CD4-positive, alpha-beta T cell (primary cell): ENCODE measurements at regions not wholly inside any gene's neighbourhood (a gene's known extent, or its start where the extent isn't known, plus 50 kb on each side); places are given as distances from the start of the nearest gene placed in this dataset.
"Not testable (repeated sequence)": the region's sequence is repeated elsewhere in the genome, so short reads cannot be mapped to it uniquely, and the experiment has no call there.

Source experiments
- ATAC-seq: fragments of 200-7000 bp; cut with Tn5 transposase; one replicate; pipeline ENCODE4 v1.10.0; 2022; ENCODE audit warnings: mild to moderate bottlenecking; ENCODE audit not compliant: poor library complexity
- CTCF ChIA-PET: fragments of 350-600 bp; sonication (Branson Sonifier 250); formaldehyde crosslinking; loops from one replicate; lab custom pipeline; 2021; ENCODE audit warnings: antibody characterized with exemption, inconsistent platforms; lab: Charles Lee
- POLR2A ChIA-PET: fragments of 350-600 bp; sonication (Branson Sonifier 250); formaldehyde crosslinking; loops from one replicate; lab custom pipeline; 2021; ENCODE audit warnings: antibody characterized with exemption, inconsistent platforms; lab: Charles Lee
- DNase-seq, 14 experiments: peaks; one replicate each; pipeline ENCODE4 v3.0.0-alpha.2; 2013 to 2020; ENCODE audit warnings: mixed read lengths in 2 of 14
- H3K27ac ChIP-seq, 2 donors: one replicate each; pipeline versions ENCODE4 v1.5.1 to v1.7.0; 2013; ENCODE audit warnings: low read length in 2 of 2, low read depth in 1 of 2, mild to moderate bottlenecking in 1 of 2
- H3K27me3 ChIP-seq, 2 experiments: 1 replicate in 1 of 2; 2 replicates in 1 of 2; pipeline versions ENCODE4 v1.6.1 to v1.7.0; 2013; ENCODE audit warnings: low read length in 2 of 2, control low read depth in 1 of 2, mild to moderate bottlenecking in 1 of 2, moderate library complexity in 1 of 2; ENCODE audit not compliant: insufficient read depth in 2 of 2, control insufficient read depth in 1 of 2
- H3K36me3 ChIP-seq: one replicate; pipeline ENCODE4 v1.6.1; 2013; ENCODE audit warnings: low read length, control low read depth; ENCODE audit not compliant: insufficient read depth
- H3K4me1 ChIP-seq: one replicate; pipeline ENCODE4 v1.6.1; 2013; ENCODE audit warnings: low read length, control low read depth; ENCODE audit not compliant: insufficient read depth
- H3K4me3 ChIP-seq: one replicate; pipeline ENCODE4 v1.5.1; 2013; ENCODE audit warnings: mild to moderate bottlenecking, low read length, moderate library complexity
- H3K9me3 ChIP-seq, 2 experiments: 1 replicate in 1 of 2; 2 replicates in 1 of 2; pipeline versions ENCODE4 v1.6.1 to v1.7.0; 2013; ENCODE audit warnings: low read length in 2 of 2, mild to moderate bottlenecking in 2 of 2, control low read depth in 1 of 2, moderate library complexity in 1 of 2; ENCODE audit not compliant: control insufficient read depth in 1 of 2, insufficient read depth in 1 of 2
- H3K27ac Mint-ChIP-seq: one replicate; pipeline ENCODE4 v1.8.0; 2020; ENCODE audit warnings: mixed read lengths
- H3K27me3 Mint-ChIP-seq: one replicate; pipeline ENCODE4 v1.8.0; 2021; ENCODE audit warnings: mixed read lengths
- H3K36me3 Mint-ChIP-seq: one replicate; pipeline ENCODE4 v1.8.0; 2021; ENCODE audit warnings: low read depth, mixed read lengths
- H3K4me1 Mint-ChIP-seq: one replicate; pipeline ENCODE4 v1.8.0; 2021; ENCODE audit warnings: low read depth, mixed read lengths
- H3K4me3 Mint-ChIP-seq: one replicate; pipeline ENCODE4 v1.8.0; 2020; ENCODE audit warnings: mild to moderate bottlenecking, mixed read lengths
- H3K9me3 Mint-ChIP-seq: one replicate; pipeline ENCODE4 v1.8.0; 2020; ENCODE audit warnings: mixed read lengths
- CTCF ChIP-seq: fragments of 200-600 bp; IDR thresholded peaks from one replicate; pipeline ENCODE4 v1.8.0; 2022; ENCODE audit warnings: antibody characterized with exemption, mild to moderate bottlenecking
- intact Hi-C, 2 experiments: fragments of 100-400 bp; cut with DNase I in 1 of 2; cut with micrococcal nuclease in 1 of 2; formaldehyde crosslinking; loops; one replicate each; pipeline versions ENCODE4 v1.15.1 to v1.9.0; 2023 to 2025; cut with DNase I, micrococcal nuclease

GRCh38 chr5:82534986-82535385, 256.8 kb upstream of the RPS23 start:
- H3K27ac ChIP-seq, result no peak overlapping the region
- H3K36me3 ChIP-seq, result no peaks in the 10 kb centered on the region
- no peaks in the 10 kb centered on the region for H3K9me3 Mint-ChIP-seq
- H3K27ac Mint-ChIP-seq, result no peak overlapping the region
- no peak for DNase-seq
- peaks cover 2 to 6% of the 10 kb centered on the region in 2 experiments for H3K9me3 ChIP-seq
- H3K4me3 ChIP-seq, result no peak overlapping the region
- intact Hi-C loops, result no loop called here
- no peak for ATAC-seq
- H3K4me3 Mint-ChIP-seq, result no peak overlapping the region
- no peaks in the 10 kb centered on the region for H3K27me3 Mint-ChIP-seq
- POLR2A ChIA-PET, result no interaction called here
- H3K36me3 Mint-ChIP-seq, result no peaks in the 10 kb centered on the region
- no peak for TF ChIP-seq CTCF
- CTCF ChIA-PET, result no interaction called here
- no peaks in the 10 kb centered on the region for H3K4me1 ChIP-seq
- no peaks in the 10 kb centered on the region for H3K27me3 ChIP-seq
- H3K4me1 Mint-ChIP-seq, result no peaks in the 10 kb centered on the region

- H3K27ac ChIP-seq, H3K9me3 Mint-ChIP-seq, DNase-seq, H3K4me1 ChIP-seq, H3K9me3 ChIP-seq, H3K27me3 ChIP-seq, H3K27ac Mint-ChIP-seq, H3K4me1 Mint-ChIP-seq, H3K4me3 ChIP-seq, H3K27me3 Mint-ChIP-seq, H3K36me3 ChIP-seq, POLR2A ChIA-PET, H3K36me3 Mint-ChIP-seq, intact Hi-C loops, H3K4me3 Mint-ChIP-seq, ATAC-seq, CTCF ChIA-PET: not testable (repeated sequence)
Observed at GRCh38 chr5:82532075-82532474, 253.9 kb upstream of the RPS23 start.

GRCh38 chr5:82526540-82526939, 248.4 kb upstream of the RPS23 start:
- ATAC-seq (no peak), DNase-seq (no peak)
- Histone ChIP-seq H3K4me1 (no peaks in the 10 kb centered on the region), H3K27ac (no peak overlapping the region), H3K4me3 (no peak overlapping the region), H3K9me3 (peaks cover 0 to 4% of the 10 kb centered on the region in 2 experiments), H3K27me3 (no peaks in the 10 kb centered on the region), H3K36me3 (no peaks in the 10 kb centered on the region)
- H3K4me1 Mint-ChIP-seq, result no peaks in the 10 kb centered on the region
- ChIA-PET POLR2A (no interaction called here), CTCF (no interaction called here)
- intact Hi-C loops, result no loop called here
- H3K9me3 Mint-ChIP-seq, result no peaks in the 10 kb centered on the region
- no peak for TF ChIP-seq CTCF
- H3K36me3 Mint-ChIP-seq, result no peaks in the 10 kb centered on the region
- no peak overlapping the region for H3K27ac Mint-ChIP-seq
- H3K27me3 Mint-ChIP-seq, result no peaks in the 10 kb centered on the region
- H3K4me3 Mint-ChIP-seq, result no peak overlapping the region

- DNase-seq, result no peak
- H3K27me3 Mint-ChIP-seq, result no peaks in the 10 kb centered on the region
- H3K27ac ChIP-seq, result no peak overlapping the region
- peaks cover 0 to 4% of the 10 kb centered on the region in 2 experiments for H3K9me3 ChIP-seq
- H3K4me1 Mint-ChIP-seq, result no peaks in the 10 kb centered on the region
- ChIA-PET CTCF (no interaction called here), POLR2A (no interaction called here)
- no peaks in the 10 kb centered on the region for H3K36me3 ChIP-seq
- H3K4me1 ChIP-seq, result no peaks in the 10 kb centered on the region
- no peaks in the 10 kb centered on the region for H3K27me3 ChIP-seq
- H3K4me3 Mint-ChIP-seq, result no peak overlapping the region
- no peak overlapping the region for H3K27ac Mint-ChIP-seq
- no peak overlapping the region for H3K4me3 ChIP-seq
- no peak for ATAC-seq
- H3K9me3 Mint-ChIP-seq, result no peaks in the 10 kb centered on the region
- intact Hi-C loops, result no loop called here
- no peaks in the 10 kb centered on the region for H3K36me3 Mint-ChIP-seq
- no peak for TF ChIP-seq CTCF
Observed at GRCh38 chr5:82525626-82526025, 247.5 kb upstream of the RPS23 start.
